NB4 (cell line): ENCODE measurements at regions not wholly inside any gene's neighbourhood (a gene's known extent, or its start where the extent isn't known, plus 50 kb on each side); places are given as distances from the start of the nearest gene placed in this dataset.

ENCODE experiments used
- DNase-seq: peaks from one replicate; pipeline ENCODE4 v3.0.0; 2010; ENCODE audit warnings: low read depth
- H3K4me3 ChIP-seq: one replicate; pipeline ENCODE4 v1.5.1; 2011; ENCODE audit warnings: mild to moderate bottlenecking, low read depth, low read length, moderate library complexity
- CTCF ChIP-seq: IDR thresholded peaks from one replicate; pipeline ENCODE4 v1.5.1; 2012; ENCODE audit warnings: low read depth, low read length
- MAX ChIP-seq: IDR thresholded peaks from 2 replicates; pipeline ENCODE4 v1.6.1; 2011; ENCODE audit warnings: low read depth, low read length
- MYC ChIP-seq: IDR thresholded peaks from 2 replicates; pipeline ENCODE4 v1.6.1; 2011; ENCODE audit warnings: low read depth, low read length
- POLR2A ChIP-seq: IDR thresholded peaks from 2 replicates; pipeline ENCODE4 v1.6.1; 2011; ENCODE audit warnings: mild to moderate bottlenecking; ENCODE audit not compliant: insufficient read length; ENCODE audit errors: extremely low read depth

- no peak overlapping the region for H3K4me3 ChIP-seq
- TF ChIP-seq MAX (no peak), CTCF (no peak), MYC (no peak), POLR2A (no peak)
- DNase-seq = peak; percentile 39
Observed at GRCh38 chr5:175765858-175766257, 105.5 kb upstream of the CPLX2 start.

GRCh38 chr5:175766963-175767362 is 104.4 kb upstream of the CPLX2 start:
- no peak for DNase-seq
- TF ChIP-seq MYC = no peak
- no peak overlapping the region for H3K4me3 ChIP-seq

- H3K4me3 ChIP-seq = no peak overlapping the region
- DNase-seq = no peak
- TF ChIP-seq MAX = no peak
- TF ChIP-seq POLR2A = no peak
- TF ChIP-seq CTCF = no peak
- TF ChIP-seq MYC = no peak
Observed at GRCh38 chr5:175772747-175773533, 98.4 kb upstream of the CPLX2 start.

- TF ChIP-seq POLR2A (no peak), CTCF (no peak), MAX (no peak), MYC (no peak)
- H3K4me3 ChIP-seq = no peak overlapping the region
- DNase-seq = no peak
Observed at GRCh38 chr5:175773534-175774070, 97.8 kb upstream of the CPLX2 start.

GRCh38 chr5:175775416-175775815 is 96.0 kb upstream of the CPLX2 start:
- TF ChIP-seq POLR2A (no peak), MAX (no peak), MYC (no peak), CTCF (no peak)
- no peak overlapping the region for H3K4me3 ChIP-seq

GRCh38 chr5:175778951-175779503 is 92.4 kb upstream of the CPLX2 start:
- no peak for DNase-seq
- no peak for TF ChIP-seq CTCF

More at GRCh38 chr5:175775416-175775815, 96.0 kb upstream of the CPLX2 start:
- DNase-seq = no peak

More at GRCh38 chr5:175778951-175779503, 92.4 kb upstream of the CPLX2 start:
- H3K4me3 ChIP-seq = no peak overlapping the region
